H1 (cell line): ENCODE measurements at regions not wholly inside any gene's neighbourhood (a gene's known extent, or its start where the extent isn't known, plus 50 kb on each side); places are given as distances from the start of the nearest gene placed in this dataset.

Experiments used
- CEBPB ChIP-seq: IDR thresholded peaks from 2 replicates; pipeline ENCODE4 v1.6.1; 2012; ENCODE audit warnings: low read depth, low read length
- GTF2F1 ChIP-seq: IDR thresholded peaks from 2 replicates; pipeline ENCODE4 v1.6.1; 2012; ENCODE audit warnings: low read depth, low read length, improper control_type of control experiment, borderline replicate concordance
- KDM1A ChIP-seq: fragments of 200-600, 300-600 bp; sonication (generic); IDR thresholded peaks from 2 replicates; pipeline ENCODE4 v1.7.1; 2016; ENCODE audit warnings: mild to moderate bottlenecking, low read length, borderline replicate concordance
- RFX5 ChIP-seq: IDR thresholded peaks from 2 replicates; pipeline ENCODE4 v1.6.1; 2011; ENCODE audit warnings: low read depth, low read length, improper control_type of control experiment, borderline replicate concordance
- TF ChIP-seq, protein P1 (sequence below): fragments of 300-600 bp; sonication (generic); IDR thresholded peaks from 2 replicates; pipeline ENCODE4 v1.7.1; 2012; ENCODE audit warnings: low read length, moderate library complexity, mild to moderate bottlenecking, inconsistent platforms; ENCODE audit not compliant: insufficient replicate concordance
- TF ChIP-seq, protein P2 (sequence below): IDR thresholded peaks from 2 replicates; pipeline ENCODE4 v1.6.1; 2011; ENCODE audit warnings: low read depth, mild to moderate bottlenecking, low read length; ENCODE audit not compliant: insufficient read depth

DNA sequence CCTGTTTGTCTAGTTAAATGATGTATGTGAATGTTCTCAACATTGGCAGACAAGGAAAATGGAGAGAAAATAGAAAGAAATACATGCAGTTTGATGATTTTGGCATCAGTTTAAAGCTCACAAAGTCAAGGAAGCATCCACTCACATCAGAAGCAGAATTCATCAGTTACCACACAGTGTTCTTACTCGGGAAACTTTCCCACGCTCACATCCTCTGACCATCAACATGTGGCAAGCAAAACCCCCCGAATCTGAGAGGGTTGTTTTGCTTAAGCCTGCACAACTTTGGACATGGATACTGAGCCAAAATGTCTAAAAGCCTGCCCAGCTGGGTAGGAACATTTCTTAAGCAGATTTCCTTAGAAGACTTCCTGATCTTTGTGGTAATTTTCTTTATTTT, 407.6 kb downstream of the ANKRD50 start (continued):
- TF ChIP-seq, protein P1, sequence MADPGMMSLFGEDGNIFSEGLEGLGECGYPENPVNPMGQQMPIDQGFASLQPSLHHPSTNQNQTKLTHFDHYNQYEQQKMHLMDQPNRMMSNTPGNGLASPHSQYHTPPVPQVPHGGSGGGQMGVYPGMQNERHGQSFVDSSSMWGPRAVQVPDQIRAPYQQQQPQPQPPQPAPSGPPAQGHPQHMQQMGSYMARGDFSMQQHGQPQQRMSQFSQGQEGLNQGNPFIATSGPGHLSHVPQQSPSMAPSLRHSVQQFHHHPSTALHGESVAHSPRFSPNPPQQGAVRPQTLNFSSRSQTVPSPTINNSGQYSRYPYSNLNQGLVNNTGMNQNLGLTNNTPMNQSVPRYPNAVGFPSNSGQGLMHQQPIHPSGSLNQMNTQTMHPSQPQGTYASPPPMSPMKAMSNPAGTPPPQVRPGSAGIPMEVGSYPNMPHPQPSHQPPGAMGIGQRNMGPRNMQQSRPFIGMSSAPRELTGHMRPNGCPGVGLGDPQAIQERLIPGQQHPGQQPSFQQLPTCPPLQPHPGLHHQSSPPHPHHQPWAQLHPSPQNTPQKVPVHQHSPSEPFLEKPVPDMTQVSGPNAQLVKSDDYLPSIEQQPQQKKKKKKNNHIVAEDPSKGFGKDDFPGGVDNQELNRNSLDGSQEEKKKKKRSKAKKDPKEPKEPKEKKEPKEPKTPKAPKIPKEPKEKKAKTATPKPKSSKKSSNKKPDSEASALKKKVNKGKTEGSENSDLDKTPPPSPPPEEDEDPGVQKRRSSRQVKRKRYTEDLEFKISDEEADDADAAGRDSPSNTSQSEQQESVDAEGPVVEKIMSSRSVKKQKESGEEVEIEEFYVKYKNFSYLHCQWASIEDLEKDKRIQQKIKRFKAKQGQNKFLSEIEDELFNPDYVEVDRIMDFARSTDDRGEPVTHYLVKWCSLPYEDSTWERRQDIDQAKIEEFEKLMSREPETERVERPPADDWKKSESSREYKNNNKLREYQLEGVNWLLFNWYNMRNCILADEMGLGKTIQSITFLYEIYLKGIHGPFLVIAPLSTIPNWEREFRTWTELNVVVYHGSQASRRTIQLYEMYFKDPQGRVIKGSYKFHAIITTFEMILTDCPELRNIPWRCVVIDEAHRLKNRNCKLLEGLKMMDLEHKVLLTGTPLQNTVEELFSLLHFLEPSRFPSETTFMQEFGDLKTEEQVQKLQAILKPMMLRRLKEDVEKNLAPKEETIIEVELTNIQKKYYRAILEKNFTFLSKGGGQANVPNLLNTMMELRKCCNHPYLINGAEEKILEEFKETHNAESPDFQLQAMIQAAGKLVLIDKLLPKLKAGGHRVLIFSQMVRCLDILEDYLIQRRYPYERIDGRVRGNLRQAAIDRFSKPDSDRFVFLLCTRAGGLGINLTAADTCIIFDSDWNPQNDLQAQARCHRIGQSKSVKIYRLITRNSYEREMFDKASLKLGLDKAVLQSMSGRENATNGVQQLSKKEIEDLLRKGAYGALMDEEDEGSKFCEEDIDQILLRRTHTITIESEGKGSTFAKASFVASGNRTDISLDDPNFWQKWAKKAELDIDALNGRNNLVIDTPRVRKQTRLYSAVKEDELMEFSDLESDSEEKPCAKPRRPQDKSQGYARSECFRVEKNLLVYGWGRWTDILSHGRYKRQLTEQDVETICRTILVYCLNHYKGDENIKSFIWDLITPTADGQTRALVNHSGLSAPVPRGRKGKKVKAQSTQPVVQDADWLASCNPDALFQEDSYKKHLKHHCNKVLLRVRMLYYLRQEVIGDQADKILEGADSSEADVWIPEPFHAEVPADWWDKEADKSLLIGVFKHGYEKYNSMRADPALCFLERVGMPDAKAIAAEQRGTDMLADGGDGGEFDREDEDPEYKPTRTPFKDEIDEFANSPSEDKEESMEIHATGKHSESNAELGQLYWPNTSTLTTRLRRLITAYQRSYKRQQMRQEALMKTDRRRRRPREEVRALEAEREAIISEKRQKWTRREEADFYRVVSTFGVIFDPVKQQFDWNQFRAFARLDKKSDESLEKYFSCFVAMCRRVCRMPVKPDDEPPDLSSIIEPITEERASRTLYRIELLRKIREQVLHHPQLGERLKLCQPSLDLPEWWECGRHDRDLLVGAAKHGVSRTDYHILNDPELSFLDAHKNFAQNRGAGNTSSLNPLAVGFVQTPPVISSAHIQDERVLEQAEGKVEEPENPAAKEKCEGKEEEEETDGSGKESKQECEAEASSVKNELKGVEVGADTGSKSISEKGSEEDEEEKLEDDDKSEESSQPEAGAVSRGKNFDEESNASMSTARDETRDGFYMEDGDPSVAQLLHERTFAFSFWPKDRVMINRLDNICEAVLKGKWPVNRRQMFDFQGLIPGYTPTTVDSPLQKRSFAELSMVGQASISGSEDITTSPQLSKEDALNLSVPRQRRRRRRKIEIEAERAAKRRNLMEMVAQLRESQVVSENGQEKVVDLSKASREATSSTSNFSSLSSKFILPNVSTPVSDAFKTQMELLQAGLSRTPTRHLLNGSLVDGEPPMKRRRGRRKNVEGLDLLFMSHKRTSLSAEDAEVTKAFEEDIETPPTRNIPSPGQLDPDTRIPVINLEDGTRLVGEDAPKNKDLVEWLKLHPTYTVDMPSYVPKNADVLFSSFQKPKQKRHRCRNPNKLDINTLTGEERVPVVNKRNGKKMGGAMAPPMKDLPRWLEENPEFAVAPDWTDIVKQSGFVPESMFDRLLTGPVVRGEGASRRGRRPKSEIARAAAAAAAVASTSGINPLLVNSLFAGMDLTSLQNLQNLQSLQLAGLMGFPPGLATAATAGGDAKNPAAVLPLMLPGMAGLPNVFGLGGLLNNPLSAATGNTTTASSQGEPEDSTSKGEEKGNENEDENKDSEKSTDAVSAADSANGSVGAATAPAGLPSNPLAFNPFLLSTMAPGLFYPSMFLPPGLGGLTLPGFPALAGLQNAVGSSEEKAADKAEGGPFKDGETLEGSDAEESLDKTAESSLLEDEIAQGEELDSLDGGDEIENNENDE = no peak
- TF ChIP-seq RFX5 = no peak
- TF ChIP-seq CEBPB = no peak
- TF ChIP-seq, protein P2, sequence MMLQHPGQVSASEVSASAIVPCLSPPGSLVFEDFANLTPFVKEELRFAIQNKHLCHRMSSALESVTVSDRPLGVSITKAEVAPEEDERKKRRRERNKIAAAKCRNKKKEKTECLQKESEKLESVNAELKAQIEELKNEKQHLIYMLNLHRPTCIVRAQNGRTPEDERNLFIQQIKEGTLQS = no peak
- TF ChIP-seq KDM1A = no peak
- no peak for TF ChIP-seq GTF2F1
